ENCODE measurements at regions not wholly inside any gene's neighbourhood (a gene's known extent, or its start where the extent isn't known, plus 50 kb on each side); places are given as distances from the start of the nearest gene placed in this dataset.

GRCh38 chr1:232196042-232196441, 433.9 kb downstream of the SIPA1L2 start:
- no peak overlapping the region for H2AFZ ChIP-seq (ENCODE audit: low read depth, low read length)
- no peak overlapping the region for H3K27ac ChIP-seq (ENCODE audit: low read length)
- no peaks in the 10 kb centered on the region for H3F3A ChIP-seq (ENCODE audit: insufficient read depth, low read length, poor library complexity, severe bottlenecking)
- H3K4me2 ChIP-seq (ENCODE audit: low read length) = no peak overlapping the region
- no peaks in the 10 kb centered on the region for H3K9me2 ChIP-seq (ENCODE audit: insufficient read depth, low read length)
- H3K79me2 ChIP-seq (replicated peaks; ENCODE audit: insufficient read depth, low read length) = no peaks in the 10 kb centered on the region
- no peaks in the 10 kb centered on the region for H3K36me3 ChIP-seq (ENCODE audit: insufficient read depth, low read length)
- no peak overlapping the region for H3K9ac ChIP-seq (ENCODE audit: low read length)
- no peaks in the 10 kb centered on the region for H4K20me1 ChIP-seq (ENCODE audit: insufficient read depth)
- H3K27me3 ChIP-seq (ENCODE audit: insufficient read depth, low read depth, low read length) = no peaks in the 10 kb centered on the region
- TF ChIP-seq REST (IDR thresholded peaks at IDR 0.05; ENCODE audit: borderline replicate concordance) (no peak), RAD21 (conservative IDR thresholded peaks at IDR 0.05) (no peak), POLR2AphosphoS5 (IDR thresholded peaks at IDR 0.05) (no peak), SMC3 (conservative IDR thresholded peaks at IDR 0.05; ENCODE audit: poor library complexity) (no peak), TAF1 (IDR thresholded peaks at IDR 0.05; ENCODE audit: low read depth) (no peak), EZH2 (IDR thresholded peaks at IDR 0.05; ENCODE audit: borderline replicate concordance, insufficient read depth, low read length, poor library complexity, severe bottlenecking) (no peak), CTCF (IDR thresholded peaks at IDR 0.05; ENCODE audit: poor library complexity, severe bottlenecking) (no peak)
- H3K4me3 ChIP-seq (ENCODE audit: low read length) = no peak overlapping the region
- peaks cover 4% of the 10 kb centered on the region for H3K9me3 ChIP-seq (ENCODE audit: low read length)

DNA sequence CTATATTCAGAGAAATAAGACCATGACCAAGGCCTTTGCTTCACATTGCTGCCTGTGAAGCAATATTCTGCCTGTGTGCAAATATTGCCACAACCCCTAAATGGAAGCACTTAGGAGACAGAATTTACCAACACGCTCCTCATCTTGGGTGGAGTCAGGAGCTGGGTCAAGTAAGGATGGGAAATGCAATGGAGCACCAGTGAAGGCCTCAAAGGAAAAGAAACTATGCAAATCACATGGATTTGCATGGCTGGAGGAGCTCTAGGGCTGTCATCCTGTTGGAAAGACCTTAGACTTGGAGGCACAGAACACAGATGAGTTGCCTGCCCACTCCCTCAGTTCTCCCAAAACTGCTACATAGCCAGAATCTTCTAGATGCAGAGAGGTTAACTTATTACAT, 435.5 kb downstream of the SIPA1L2 start:
- H3K27ac ChIP-seq (ENCODE audit: low read length) = no peak overlapping the region
- no peaks in the 10 kb centered on the region for H4K20me1 ChIP-seq (ENCODE audit: insufficient read depth)
- H3K9ac ChIP-seq (ENCODE audit: low read length) = no peak overlapping the region
- no peaks in the 10 kb centered on the region for H3F3A ChIP-seq (ENCODE audit: insufficient read depth, low read length, poor library complexity, severe bottlenecking)
- no peaks in the 10 kb centered on the region for H3K9me3 ChIP-seq (ENCODE audit: low read length)
- no peak overlapping the region for H2AFZ ChIP-seq (ENCODE audit: low read depth, low read length)
- H3K36me3 ChIP-seq (ENCODE audit: insufficient read depth, low read length) = no peaks in the 10 kb centered on the region
- H3K79me2 ChIP-seq (replicated peaks; ENCODE audit: insufficient read depth, low read length) = no peaks in the 10 kb centered on the region
- no peak overlapping the region for H3K4me3 ChIP-seq (ENCODE audit: low read length)
- H3K27me3 ChIP-seq (ENCODE audit: insufficient read depth, low read depth, low read length) = no peaks in the 10 kb centered on the region
- H3K9me2 ChIP-seq (ENCODE audit: insufficient read depth, low read length) = no peaks in the 10 kb centered on the region
- TF ChIP-seq REST (IDR thresholded peaks at IDR 0.05; ENCODE audit: borderline replicate concordance) = no peak
- no peak for TF ChIP-seq EP300 (conservative IDR thresholded peaks at IDR 0.05; ENCODE audit: poor library complexity, severe bottlenecking)
- no peak overlapping the region for H3K4me2 ChIP-seq (ENCODE audit: low read length)
